Smooth muscle cell (in vitro differentiated cells): ENCODE measurements at regions not wholly inside any gene's neighbourhood (a gene's known extent, or its start where the extent isn't known, plus 50 kb on each side); places are given as distances from the start of the nearest gene placed in this dataset.

Experiments used
- DNase-seq: peaks from one replicate; lab custom pipeline; 2025; ENCODE audit not compliant: unreplicated experiment; lab: John Stamatoyannopoulos, UW
- H2AFZ ChIP-seq: fragments of 200-600 bp; sonication (generic); 2 replicates; pipeline ENCODE4 v1.6.0; 2016; ENCODE audit warnings: antibody characterized with exemption, low read depth, mild to moderate bottlenecking
- H3F3A ChIP-seq: fragments of 200-600 bp; sonication (generic); 2 replicates; pipeline ENCODE4 v1.6.0; 2017; ENCODE audit warnings: antibody characterized with exemption, low read depth
- H3K27ac ChIP-seq: fragments of 200-600 bp; sonication (generic); 2 replicates; pipeline ENCODE4 v1.5.1; 2016; ENCODE audit warnings: low read depth, mild to moderate bottlenecking
- H3K27me3 ChIP-seq: fragments of 200-600 bp; sonication (generic); 2 replicates; pipeline ENCODE4 v1.6.1; 2016; ENCODE audit warnings: low read depth, mild to moderate bottlenecking
- H3K36me3 ChIP-seq: fragments of 200-600 bp; sonication (generic); 2 replicates; pipeline ENCODE4 v1.5.1; 2016; ENCODE audit warnings: low read depth
- H3K4me1 ChIP-seq: fragments of 200-600 bp; sonication (generic); 2 replicates; pipeline ENCODE4 v1.5.1; 2016; ENCODE audit warnings: low read depth
- H3K4me2 ChIP-seq: fragments of 200-600 bp; sonication (generic); 2 replicates; pipeline ENCODE4 v1.6.0; 2016; ENCODE audit warnings: mild to moderate bottlenecking
- H3K4me3 ChIP-seq: fragments of 200-600 bp; sonication (generic); 2 replicates; pipeline ENCODE4 v1.5.1; 2016; ENCODE audit warnings: mild to moderate bottlenecking
- H3K79me2 ChIP-seq: fragments of 200-600 bp; sonication (generic); 2 replicates; pipeline ENCODE4 v1.6.0; 2016; ENCODE audit warnings: low read depth, mild to moderate bottlenecking
- H3K9ac ChIP-seq: fragments of 200-600 bp; sonication (generic); 2 replicates; pipeline ENCODE4 v1.6.0; 2016; ENCODE audit warnings: low read depth
- H3K9me3 ChIP-seq: fragments of 200-600 bp; sonication (generic); replicated peaks from 2 replicates; pipeline ENCODE4 v1.5.1; 2016; ENCODE audit warnings: low read depth
- H4K20me1 ChIP-seq: fragments of 200-600 bp; sonication (generic); 2 replicates; pipeline ENCODE4 v1.6.0; 2016; ENCODE audit warnings: low read depth
- CTCF ChIP-seq: fragments of 200-600 bp; sonication (generic); IDR thresholded peaks from 2 replicates; pipeline ENCODE4 v1.5.1; 2017; ENCODE audit warnings: borderline replicate concordance, mild to moderate bottlenecking, antibody characterized with exemption; ENCODE audit not compliant: insufficient read depth, poor library complexity, severe bottlenecking
- WGBS: methylation state at CpG from one replicate; pipeline ENCODE4 v1.1.7; 2016; ENCODE audit warnings: low lambda C conversion rate; 5-methylcytosine and 5-hydroxymethylcytosine counted together

- no peak overlapping the region for H3K27ac ChIP-seq
- H3F3A ChIP-seq: no peaks in the 10 kb centered on the region
- TF ChIP-seq CTCF: no peak
- no peak overlapping the region for H3K4me2 ChIP-seq
- no peak overlapping the region for H3K4me3 ChIP-seq
- no peaks in the 10 kb centered on the region for H3K79me2 ChIP-seq
- no peaks in the 10 kb centered on the region for H3K36me3 ChIP-seq
- H3K9me3 ChIP-seq: no peaks in the 10 kb centered on the region
- no peaks in the 10 kb centered on the region for H3K4me1 ChIP-seq
- H3K27me3 ChIP-seq: no peaks in the 10 kb centered on the region
- WGBS: 90% methylated on average over 5 of the region's 5 CpGs
- H2AFZ ChIP-seq: no peak overlapping the region
- no peak overlapping the region for H3K9ac ChIP-seq
- H4K20me1 ChIP-seq: no peaks in the 10 kb centered on the region
- DNase-seq: no peak
Measured at GRCh38 chr11:28649922-28650321, 541.7 kb downstream of the METTL15 start.

GRCh38 chr11:28636566-28636965 is 528.4 kb downstream of the METTL15 start:
- H3K27ac ChIP-seq: no peak overlapping the region
- WGBS: 91% methylated on average over 2 of the region's 2 CpGs
- no peaks in the 10 kb centered on the region for H3K9me3 ChIP-seq
- H2AFZ ChIP-seq: no peak overlapping the region
- H3K36me3 ChIP-seq: no peaks in the 10 kb centered on the region
- H3K27me3 ChIP-seq: no peaks in the 10 kb centered on the region
- H3K4me2 ChIP-seq: no peak overlapping the region
- no peaks in the 10 kb centered on the region for H4K20me1 ChIP-seq
- H3K9ac ChIP-seq: no peak overlapping the region
- no peak for DNase-seq
- no peaks in the 10 kb centered on the region for H3K4me1 ChIP-seq
- H3F3A ChIP-seq: no peaks in the 10 kb centered on the region
- H3K4me3 ChIP-seq: no peak overlapping the region
- H3K79me2 ChIP-seq: no peaks in the 10 kb centered on the region
- TF ChIP-seq CTCF: no peak

- H3K9me3 ChIP-seq: no peaks in the 10 kb centered on the region
- no peaks in the 10 kb centered on the region for H4K20me1 ChIP-seq
- no peaks in the 10 kb centered on the region for H3K36me3 ChIP-seq
- H3K4me3 ChIP-seq: no peak overlapping the region
- no peak overlapping the region for H3K27ac ChIP-seq
- no peaks in the 10 kb centered on the region for H3F3A ChIP-seq
- no peak overlapping the region for H3K4me2 ChIP-seq
- no peak for TF ChIP-seq CTCF
- no peaks in the 10 kb centered on the region for H3K4me1 ChIP-seq
- no peak overlapping the region for H2AFZ ChIP-seq
- WGBS: 92% methylated on average over 4 of the region's 4 CpGs
- no peaks in the 10 kb centered on the region for H3K27me3 ChIP-seq
- DNase-seq: no peak
- no peak overlapping the region for H3K9ac ChIP-seq
- H3K79me2 ChIP-seq: no peaks in the 10 kb centered on the region
Measured at GRCh38 chr11:28636033-28636432, 527.8 kb downstream of the METTL15 start.

GRCh38 chr11:28632338-28632737 is 524.1 kb downstream of the METTL15 start:
- Histone ChIP-seq H3K79me2 (no peaks in the 10 kb centered on the region), H4K20me1 (no peaks in the 10 kb centered on the region), H3F3A (no peaks in the 10 kb centered on the region), H3K36me3 (no peaks in the 10 kb centered on the region), H3K4me3 (no peak overlapping the region), H3K9ac (no peak overlapping the region), H3K27me3 (no peaks in the 10 kb centered on the region), H3K27ac (no peak overlapping the region), H3K4me1 (no peaks in the 10 kb centered on the region), H3K9me3 (no peaks in the 10 kb centered on the region), H3K4me2 (no peak overlapping the region), H2AFZ (no peak overlapping the region)
- no peak for TF ChIP-seq CTCF
- no peak for DNase-seq
- WGBS: 67% methylated on average over 2 of the region's 2 CpGs
